GM13977 (cell line): ENCODE measurements at regions not wholly inside any gene's neighbourhood (a gene's known extent, or its start where the extent isn't known, plus 50 kb on each side); places are given as distances from the start of the nearest gene placed in this dataset.

Experiments
- DNase-seq: peaks from one replicate; pipeline ENCODE4 v3.0.0; 2012; ENCODE audit warnings: low spot score
- in situ Hi-C: fragments of 300-500 bp; cut with MboI; formaldehyde crosslinking; loops from one replicate; pipeline ENCODE4 v1.12.0; 2022; ENCODE audit warnings: low sequenced_read_pairs, low pct_unique_long_range_greater_than_20kb, mixed read lengths, inconsistent platforms; ENCODE audit not compliant: unreplicated experiment
- TF ChIP-seq, protein P1 (sequence below): IDR thresholded peaks from 2 replicates; pipeline ENCODE4 v1.5.1; 2012; ENCODE audit warnings: mild to moderate bottlenecking, control low read depth; ENCODE audit not compliant: insufficient read depth; ENCODE audit errors: extremely low read depth, missing control alignments

DNA sequence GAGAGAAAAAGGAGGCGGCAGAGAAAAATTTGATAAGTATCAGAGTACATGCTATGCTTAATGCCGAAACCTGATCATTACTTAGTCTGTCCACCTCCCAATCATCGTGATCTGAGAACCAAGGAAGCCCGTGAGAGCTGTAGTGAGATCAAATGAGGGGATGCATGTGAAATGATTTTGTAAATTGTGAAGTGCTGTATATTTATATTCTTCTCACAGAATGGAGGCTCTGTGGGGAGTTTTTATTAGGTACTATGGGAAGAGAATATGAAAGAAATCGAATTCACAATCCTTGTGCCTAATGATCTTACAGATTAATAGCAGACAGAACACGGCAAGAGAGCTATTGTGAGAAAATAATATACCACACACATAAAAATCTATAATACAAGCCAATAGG is 115.5 kb downstream of the LYPLAL1 start:
- in situ Hi-C loops = no loop called here
- TF ChIP-seq, protein P1, sequence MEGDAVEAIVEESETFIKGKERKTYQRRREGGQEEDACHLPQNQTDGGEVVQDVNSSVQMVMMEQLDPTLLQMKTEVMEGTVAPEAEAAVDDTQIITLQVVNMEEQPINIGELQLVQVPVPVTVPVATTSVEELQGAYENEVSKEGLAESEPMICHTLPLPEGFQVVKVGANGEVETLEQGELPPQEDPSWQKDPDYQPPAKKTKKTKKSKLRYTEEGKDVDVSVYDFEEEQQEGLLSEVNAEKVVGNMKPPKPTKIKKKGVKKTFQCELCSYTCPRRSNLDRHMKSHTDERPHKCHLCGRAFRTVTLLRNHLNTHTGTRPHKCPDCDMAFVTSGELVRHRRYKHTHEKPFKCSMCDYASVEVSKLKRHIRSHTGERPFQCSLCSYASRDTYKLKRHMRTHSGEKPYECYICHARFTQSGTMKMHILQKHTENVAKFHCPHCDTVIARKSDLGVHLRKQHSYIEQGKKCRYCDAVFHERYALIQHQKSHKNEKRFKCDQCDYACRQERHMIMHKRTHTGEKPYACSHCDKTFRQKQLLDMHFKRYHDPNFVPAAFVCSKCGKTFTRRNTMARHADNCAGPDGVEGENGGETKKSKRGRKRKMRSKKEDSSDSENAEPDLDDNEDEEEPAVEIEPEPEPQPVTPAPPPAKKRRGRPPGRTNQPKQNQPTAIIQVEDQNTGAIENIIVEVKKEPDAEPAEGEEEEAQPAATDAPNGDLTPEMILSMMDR = no peak
- no peak for DNase-seq

DNA sequence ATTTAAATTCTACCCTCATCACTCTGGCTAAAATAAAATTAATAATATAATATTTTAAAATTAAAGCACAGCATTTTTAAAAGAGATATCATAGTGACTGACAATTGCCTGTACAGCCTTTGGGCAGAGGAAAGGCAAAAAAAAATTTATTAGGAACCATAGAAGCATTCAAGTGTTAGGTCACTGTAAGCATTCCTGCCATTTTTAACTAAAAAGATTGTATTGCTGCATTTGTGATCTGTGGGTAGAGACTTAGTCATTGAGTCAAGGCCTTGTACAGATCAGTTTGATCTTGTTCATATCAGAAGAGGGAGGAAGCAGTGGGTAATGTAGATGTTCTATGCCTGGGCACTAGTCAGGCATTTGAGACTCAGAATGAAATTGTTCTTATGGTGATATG is 109.9 kb downstream of the LYPLAL1 start:
- in situ Hi-C loops = no loop called here
- TF ChIP-seq, protein P1 = no peak
- no peak for DNase-seq

DNA sequence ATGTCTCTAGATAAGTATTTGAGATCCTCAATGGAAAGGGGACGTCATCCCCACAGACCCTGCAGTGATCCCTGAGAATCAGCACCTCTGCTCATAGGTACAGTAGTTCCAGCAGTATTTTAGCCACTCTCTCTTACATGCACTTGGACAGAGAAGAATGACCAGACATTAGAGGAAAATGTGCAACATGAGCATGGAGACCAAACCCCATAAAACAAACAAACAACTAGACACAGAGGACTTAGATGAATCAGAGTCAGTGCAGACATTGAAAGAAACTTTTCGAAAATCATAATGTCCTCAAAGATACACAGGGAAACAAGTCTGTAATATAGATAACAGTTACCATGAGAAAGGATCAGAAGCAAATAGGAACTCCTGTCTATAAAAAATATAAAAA is 108.2 kb downstream of the LYPLAL1 start:
- DNase-seq = no peak
- TF ChIP-seq, protein P1 = no peak
- in situ Hi-C loops = no loop called here

DNA sequence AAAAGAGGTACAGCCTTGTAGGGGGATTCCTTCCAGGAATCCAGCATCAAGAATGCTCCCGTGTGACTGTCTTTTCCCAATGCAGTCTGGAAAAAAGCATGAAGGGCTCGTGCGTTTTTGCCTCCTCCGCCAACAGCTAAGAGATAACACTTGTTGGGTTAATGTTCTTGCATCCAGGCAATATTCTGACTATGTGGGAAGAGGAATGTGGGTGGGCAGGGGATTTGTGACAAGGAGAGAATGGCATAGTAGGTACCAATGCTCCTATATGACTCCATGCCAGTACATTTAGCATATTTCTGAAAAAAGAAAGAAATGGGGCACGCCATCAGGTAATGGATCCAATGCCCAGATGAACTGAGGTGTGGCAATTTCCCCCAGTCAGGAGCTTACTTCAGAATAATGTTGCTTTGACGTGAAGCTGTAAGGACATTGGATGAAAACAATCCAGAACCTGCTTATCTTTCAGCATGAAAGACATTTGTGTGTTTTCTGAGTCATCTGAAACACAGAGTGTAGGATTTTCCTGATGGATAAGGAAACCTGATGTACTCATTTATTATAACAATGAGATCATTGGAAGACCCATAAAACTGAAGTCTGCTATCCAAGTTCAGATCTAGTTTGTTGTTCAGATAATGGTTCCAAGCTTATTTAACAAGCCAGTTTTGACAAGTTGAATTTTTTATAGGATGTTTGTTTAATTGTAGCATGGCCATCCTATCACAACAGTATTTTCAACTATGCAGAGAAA is 105.5 kb downstream of the LYPLAL1 start:
- no peak for DNase-seq
- in situ Hi-C loops = no loop called here
- TF ChIP-seq, protein P1 = no peak

DNA sequence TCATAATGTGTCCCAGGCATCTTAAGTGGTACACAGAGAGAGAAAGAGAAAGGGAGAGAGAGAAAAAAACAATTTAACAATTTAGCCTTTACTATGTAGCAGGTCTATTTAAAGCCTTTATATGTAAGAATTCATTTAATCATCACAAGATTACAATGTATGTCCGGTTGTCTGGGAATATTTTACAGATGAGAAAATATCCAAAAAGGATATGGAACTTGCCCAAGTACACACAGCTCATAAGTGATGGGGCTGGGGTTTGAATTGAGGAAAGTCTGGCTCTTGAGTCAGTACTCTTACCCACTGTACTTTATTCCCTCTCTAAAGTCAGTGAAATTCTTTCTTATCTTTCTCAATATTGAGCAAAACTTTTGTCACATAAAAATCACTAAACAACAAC is 104.6 kb downstream of the LYPLAL1 start:
- in situ Hi-C loops = no loop called here
- DNase-seq = no peak
- TF ChIP-seq, protein P1 = no peak

DNA sequence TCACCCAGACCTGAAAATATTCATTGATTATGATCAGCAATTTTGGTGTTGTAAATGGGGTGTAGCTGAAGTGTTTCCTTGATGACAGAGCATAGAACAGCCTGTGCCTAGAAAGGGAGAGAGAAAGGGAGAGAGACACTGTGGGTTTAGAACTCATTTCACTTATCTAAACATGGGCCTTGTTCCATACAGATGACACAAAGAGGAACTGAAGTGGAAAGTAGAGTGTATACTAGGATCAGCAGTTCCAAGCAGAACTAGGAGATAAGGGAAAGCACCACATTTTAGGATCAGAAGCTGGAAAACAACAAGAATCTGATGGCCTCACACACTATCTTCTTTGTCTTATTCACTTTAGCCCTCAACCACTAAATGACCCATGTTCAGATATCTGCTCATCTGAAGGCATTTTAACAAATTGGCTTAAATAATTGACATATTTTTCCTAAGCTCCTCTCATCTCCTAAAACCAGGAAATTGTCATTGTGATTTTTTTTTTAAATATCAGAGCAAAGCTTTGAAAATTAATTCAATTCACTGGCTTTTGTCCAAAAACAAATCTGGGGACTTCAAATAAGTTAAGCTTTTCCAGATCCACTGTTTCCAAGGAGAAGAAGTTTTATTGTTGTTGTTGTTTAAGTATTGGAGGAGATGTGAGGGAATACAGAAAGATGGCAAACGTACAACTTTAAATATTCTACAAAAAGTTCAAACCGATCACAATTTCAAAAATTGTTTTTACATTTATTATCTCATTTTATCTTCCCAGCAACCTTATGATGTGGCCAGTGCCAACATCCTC is 103.8 kb downstream of the LYPLAL1 start:
- DNase-seq = no peak
- TF ChIP-seq, protein P1 = no peak
- in situ Hi-C loops = no loop called here
